ENCODE measurements at regions not wholly inside any gene's neighbourhood (a gene's known extent, or its start where the extent isn't known, plus 50 kb on each side); places are given as distances from the start of the nearest gene placed in this dataset.
"Not testable (repeated sequence)": the region's sequence is repeated elsewhere in the genome, so short reads cannot be mapped to it uniquely, and the experiment has no call there.

GRCh38 chr12:9326849-9327248 is 118.7 kb upstream of the PZP start:
- intact Hi-C loops (cut with micrococcal nuclease); POLR2A ChIA-PET; H4K20me1 ChIP-seq (ENCODE audit: insufficient read depth); H3K27ac ChIP-seq (ENCODE audit: low read depth, low read length); H2AFZ ChIP-seq (ENCODE audit: low read depth, low read length, poor library complexity, severe bottlenecking); H3K9ac ChIP-seq (ENCODE audit: low read length); H3K4me2 ChIP-seq (ENCODE audit: low read length); H3K4me1 ChIP-seq (ENCODE audit: control insufficient read depth in 1 of 2, insufficient read depth in 2 of 2, low read length in 2 of 2); H3K9me2 ChIP-seq (ENCODE audit: insufficient read depth); H3K79me2 ChIP-seq (ENCODE audit: insufficient read depth, low read length); DNase-seq (ENCODE audit: low read depth, low spot score); H3K27me3 ChIP-seq (ENCODE audit: insufficient read depth, low read length); H3K36me3 ChIP-seq (ENCODE audit: control insufficient read depth in 1 of 2, insufficient read depth in 2 of 2, low read length in 2 of 2); CTCF ChIA-PET; BruUV-seq (replicated peaks); H3K9me3 ChIP-seq (ENCODE audit: control insufficient read depth in 1 of 2, insufficient read depth in 1 of 2, low read depth in 1 of 2, low read length in 2 of 2); H3K4me3 ChIP-seq (replicated peaks in 1 of 2; ENCODE audit: low read depth in 1 of 2, low read length in 2 of 2); ATAC-seq; RAD21 ChIA-PET (ENCODE audit: low non-redundant PET in 1 of 2, low total read pairs in 2 of 2, uncharacterized antibody in 2 of 2, unreplicated experiment in 2 of 2): not testable (repeated sequence)

GRCh38 chr12:9326085-9326484 is 117.9 kb upstream of the PZP start:
- no TSS peak for BruUV-seq (replicated peaks)
- RAD21 ChIA-PET (ENCODE audit: low non-redundant PET in 1 of 2, low total read pairs in 2 of 2, uncharacterized antibody in 2 of 2, unreplicated experiment in 2 of 2) = no interaction called here
- Histone ChIP-seq H3K27ac (ENCODE audit: low read depth, low read length) (no peak overlapping the region), H3K36me3 (ENCODE audit: control insufficient read depth in 1 of 2, insufficient read depth in 2 of 2, low read length in 2 of 2) (no peaks in the 10 kb centered on the region), H3K4me1 (ENCODE audit: control insufficient read depth in 1 of 2, insufficient read depth in 2 of 2, low read length in 2 of 2) (no peaks in the 10 kb centered on the region), H2AFZ (ENCODE audit: low read depth, low read length, poor library complexity, severe bottlenecking) (no peak overlapping the region), H3K9me2 (ENCODE audit: insufficient read depth) (no peaks in the 10 kb centered on the region), H3K27me3 (ENCODE audit: insufficient read depth, low read length) (no peaks in the 10 kb centered on the region), H4K20me1 (ENCODE audit: insufficient read depth) (no peaks in the 10 kb centered on the region), H3K9ac (ENCODE audit: low read length) (no peak overlapping the region), H3K4me2 (ENCODE audit: low read length) (no peak overlapping the region), H3K4me3 (replicated peaks in 1 of 2; ENCODE audit: low read depth in 1 of 2, low read length in 2 of 2) (no peak overlapping the region), H3K79me2 (ENCODE audit: insufficient read depth, low read length) (no peaks in the 10 kb centered on the region), H3K9me3 (ENCODE audit: control insufficient read depth in 1 of 2, insufficient read depth in 1 of 2, low read depth in 1 of 2, low read length in 2 of 2) (no peaks in the 10 kb centered on the region)
- POLR2A ChIA-PET = no interaction called here
- ATAC-seq (no peak), DNase-seq (ENCODE audit: low read depth, low spot score) (no peak)
- intact Hi-C loops (cut with micrococcal nuclease) = no loop called here
- CTCF ChIA-PET = no interaction called here
- TF ChIP-seq MAX (IDR thresholded peaks at IDR 0.05) (no peak), ZBTB33 (IDR thresholded peaks at IDR 0.05; ENCODE audit: extremely low read depth, insufficient replicate concordance, low read length) (no peak), EZH2 (IDR thresholded peaks at IDR 0.05) (no peak), YY1 (IDR thresholded peaks at IDR 0.05; ENCODE audit: extremely low read depth, insufficient replicate concordance, low read depth, low read length) (no peak), RAD21 (IDR thresholded peaks at IDR 0.05; ENCODE audit: low read depth) (no peak), EZH2phosphoT487 (IDR thresholded peaks at IDR 0.05; ENCODE audit: borderline replicate concordance) (no peak)

All from HCT116 (cell line).